K562 (cell line): ENCODE measurements at regions not wholly inside any gene's neighbourhood (a gene's known extent, or its start where the extent isn't known, plus 50 kb on each side); places are given as distances from the start of the nearest gene placed in this dataset.
A peak's percentile ranks its signal among the peaks of the same experiment; 100 is the strongest.

Experiments used
- MGA ChIP-seq: fragments of 450-650 bp; IDR thresholded peaks from 2 replicates; pipeline ENCODE4 v1.6.1; 2016; ENCODE audit warnings: mild to moderate bottlenecking, moderate library complexity
- ZBTB33 ChIP-seq: sonication (generic); formaldehyde crosslinking; IDR thresholded peaks from 2 replicates; pipeline ENCODE4 v1.8.1; 2023; ENCODE audit warnings: mild to moderate bottlenecking, missing genetic modification reagents
- TF ChIP-seq, protein P1 (sequence below), 3 experiments: fragments of 200-800 bp in 1 of 3; sonication (Bioruptor generic) in 1 of 3; sonication (generic) in 1 of 3; formaldehyde crosslinking in 1 of 3; IDR thresholded peaks; 2 replicates each; pipeline versions ENCODE4 v1.6.1 to v1.8.0; 2016 to 2022; ENCODE audit warnings: mild to moderate bottlenecking in 2 of 3, missing compliant biosample characterization in 2 of 3, missing genetic modification characterization in 2 of 3, missing genetic modification reagents in 1 of 3
- TF ChIP-seq, protein P2 (sequence below): fragments of 250-450 bp; sonication (Bioruptor Pico); IDR thresholded peaks from 2 replicates; pipeline ENCODE4 v1.4.0; 2020; ENCODE audit warnings: borderline replicate concordance

GRCh38 chr16:85534536-85535351, 78.4 kb upstream of the GSE1 start (continued):
- TF ChIP-seq, protein P1, sequence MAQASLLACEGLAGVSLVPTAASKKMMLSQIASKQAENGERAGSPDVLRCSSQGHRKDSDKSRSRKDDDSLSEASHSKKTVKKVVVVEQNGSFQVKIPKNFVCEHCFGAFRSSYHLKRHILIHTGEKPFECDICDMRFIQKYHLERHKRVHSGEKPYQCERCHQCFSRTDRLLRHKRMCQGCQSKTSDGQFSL (CRISPR knock-in tag; IDR thresholded peaks at IDR 0.05) = no peak
- TF ChIP-seq, protein P1 (tag; IDR thresholded peaks at IDR 0.05) = 0 out of 4 replicates have a peak, but pooled peaks of 1 of the 2 experiments have one; percentile 62
- TF ChIP-seq ZBTB33 (CRISPR knock-in tag) (peak; percentile 97), MGA (peak; percentile 58; the same call in 1 of the 2 replicates)
- TF ChIP-seq, protein P2, sequence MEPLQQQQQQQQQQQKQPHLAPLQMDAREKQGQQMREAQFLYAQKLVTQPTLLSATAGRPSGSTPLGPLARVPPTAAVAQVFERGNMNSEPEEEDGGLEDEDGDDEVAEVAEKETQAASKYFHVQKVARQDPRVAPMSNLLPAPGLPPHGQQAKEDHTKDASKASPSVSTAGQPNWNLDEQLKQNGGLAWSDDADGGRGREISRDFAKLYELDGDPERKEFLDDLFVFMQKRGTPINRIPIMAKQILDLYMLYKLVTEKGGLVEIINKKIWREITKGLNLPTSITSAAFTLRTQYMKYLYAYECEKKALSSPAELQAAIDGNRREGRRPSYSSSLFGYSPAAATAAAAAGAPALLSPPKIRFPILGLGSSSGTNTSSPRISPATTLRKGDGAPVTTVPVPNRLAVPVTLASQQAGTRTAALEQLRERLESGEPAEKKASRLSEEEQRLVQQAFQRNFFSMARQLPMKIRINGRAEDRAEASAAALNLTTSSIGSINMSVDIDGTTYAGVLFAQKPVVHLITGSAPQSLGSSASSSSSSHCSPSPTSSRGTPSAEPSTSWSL (CRISPR knock-in tag) = 0 out of 2 replicates have a peak, but pooled peaks have one; percentile 70
